Testis (tissue), 2 donors: ENCODE measurements at regions not wholly inside any gene's neighbourhood (a gene's known extent, or its start where the extent isn't known, plus 50 kb on each side); places are given as distances from the start of the nearest gene placed in this dataset.

Experiments used
- POLR2A ChIP-seq: fragments of 450-650 bp; IDR thresholded peaks from one replicate; pipeline ENCODE4 v1.6.1; 2017; ENCODE audit warnings: antibody characterized with exemption, mild to moderate bottlenecking, moderate library complexity
- TF ChIP-seq, protein P1 (sequence below), 3 experiments: fragments of 450-650 bp in 2 of 3; fragments of 200-600 bp in 1 of 3; sonication (generic) in 1 of 3; IDR thresholded peaks; one replicate each; pipeline ENCODE4 v1.5.1; 2016 to 2019; ENCODE audit warnings: antibody characterized with exemption in 3 of 3, mild to moderate bottlenecking in 2 of 3, moderate library complexity in 1 of 3

GRCh38 chrX:1918780-1919179 lies 303.9 kb downstream of the ASMT start:
- TF ChIP-seq, protein P1, sequence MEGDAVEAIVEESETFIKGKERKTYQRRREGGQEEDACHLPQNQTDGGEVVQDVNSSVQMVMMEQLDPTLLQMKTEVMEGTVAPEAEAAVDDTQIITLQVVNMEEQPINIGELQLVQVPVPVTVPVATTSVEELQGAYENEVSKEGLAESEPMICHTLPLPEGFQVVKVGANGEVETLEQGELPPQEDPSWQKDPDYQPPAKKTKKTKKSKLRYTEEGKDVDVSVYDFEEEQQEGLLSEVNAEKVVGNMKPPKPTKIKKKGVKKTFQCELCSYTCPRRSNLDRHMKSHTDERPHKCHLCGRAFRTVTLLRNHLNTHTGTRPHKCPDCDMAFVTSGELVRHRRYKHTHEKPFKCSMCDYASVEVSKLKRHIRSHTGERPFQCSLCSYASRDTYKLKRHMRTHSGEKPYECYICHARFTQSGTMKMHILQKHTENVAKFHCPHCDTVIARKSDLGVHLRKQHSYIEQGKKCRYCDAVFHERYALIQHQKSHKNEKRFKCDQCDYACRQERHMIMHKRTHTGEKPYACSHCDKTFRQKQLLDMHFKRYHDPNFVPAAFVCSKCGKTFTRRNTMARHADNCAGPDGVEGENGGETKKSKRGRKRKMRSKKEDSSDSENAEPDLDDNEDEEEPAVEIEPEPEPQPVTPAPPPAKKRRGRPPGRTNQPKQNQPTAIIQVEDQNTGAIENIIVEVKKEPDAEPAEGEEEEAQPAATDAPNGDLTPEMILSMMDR (IDR thresholded peaks at IDR 0.05) = no peak
- TF ChIP-seq POLR2A = no peak
